ENCODE measurements at regions not wholly inside any gene's neighbourhood (a gene's known extent, or its start where the extent isn't known, plus 50 kb on each side); places are given as distances from the start of the nearest gene placed in this dataset.

- no peak for DNase-seq
Measured at GRCh38 chr2:8455236-8456150, 226.4 kb upstream of the ID2 start.

GRCh38 chr2:8456151-8457091 lies 225.4 kb upstream of the ID2 start:
- no peak for DNase-seq

- DNase-seq = no peak
Measured at GRCh38 chr2:8457092-8457481, 224.8 kb upstream of the ID2 start.

GRCh38 chr2:8457699-8458502 lies 224.0 kb upstream of the ID2 start:
- DNase-seq = no peak

GRCh38 chr2:8458503-8459459 lies 223.1 kb upstream of the ID2 start:
- no peak for DNase-seq

- no peak for DNase-seq
Measured at GRCh38 chr2:8459474-8459873, 222.4 kb upstream of the ID2 start.

- DNase-seq = no peak
Measured at GRCh38 chr2:8461341-8461740, 220.5 kb upstream of the ID2 start.

- DNase-seq = no peak
Measured at GRCh38 chr2:8462280-8462679, 219.6 kb upstream of the ID2 start.

- no peak for DNase-seq
Measured at GRCh38 chr2:8462899-8463648, 218.8 kb upstream of the ID2 start.

- no peak for DNase-seq
Measured at GRCh38 chr2:8465560-8465959, 216.3 kb upstream of the ID2 start.

GRCh38 chr2:8469709-8470493 lies 212.0 kb upstream of the ID2 start:
- DNase-seq = peak; percentile 57

- DNase-seq = no peak
Measured at GRCh38 chr2:8472545-8473323, 209.1 kb upstream of the ID2 start.

- no peak for DNase-seq
Measured at GRCh38 chr2:8475349-8476031, 206.4 kb upstream of the ID2 start.

- peak; percentile 71 for DNase-seq
Measured at GRCh38 chr2:8477552-8478470, 204.0 kb upstream of the ID2 start.

GRCh38 chr2:8478471-8478793 lies 203.4 kb upstream of the ID2 start:
- DNase-seq = no peak

GRCh38 chr2:8479298-8479697 lies 202.6 kb upstream of the ID2 start:
- DNase-seq = no peak

GRCh38 chr2:8480915-8481314 lies 200.9 kb upstream of the ID2 start:
- no peak for DNase-seq

Data from kidney glomerular epithelial cell (primary cell).